ENCODE measurements at regions not wholly inside any gene's neighbourhood (a gene's known extent, or its start where the extent isn't known, plus 50 kb on each side); places are given as distances from the start of the nearest gene placed in this dataset.

DNA sequence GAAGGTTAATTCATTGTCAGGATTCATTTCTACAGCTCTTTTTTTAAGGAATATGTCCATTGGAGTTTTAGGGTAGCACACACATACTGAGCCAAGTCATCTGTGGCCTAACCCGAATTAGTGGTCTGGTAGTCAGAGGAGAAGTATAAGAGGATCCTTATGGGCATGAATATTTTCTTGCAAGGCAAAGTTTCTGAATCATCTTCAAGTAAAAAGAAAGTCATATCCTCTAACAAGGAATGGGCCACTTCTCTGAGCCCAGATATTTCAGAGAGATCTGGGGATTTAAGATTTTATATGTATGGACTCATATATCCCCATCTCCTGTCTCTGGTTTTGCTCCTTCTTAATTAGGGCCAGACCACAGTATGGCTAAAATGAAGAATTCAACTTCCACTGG is 99.2 kb upstream of the CDH8 start:
- no peak for DNase-seq (ENCODE audit: low read depth)
- H3K4me3 ChIP-seq (ENCODE audit: low read depth, low read length) = no peak overlapping the region
- TF ChIP-seq, protein P1, sequence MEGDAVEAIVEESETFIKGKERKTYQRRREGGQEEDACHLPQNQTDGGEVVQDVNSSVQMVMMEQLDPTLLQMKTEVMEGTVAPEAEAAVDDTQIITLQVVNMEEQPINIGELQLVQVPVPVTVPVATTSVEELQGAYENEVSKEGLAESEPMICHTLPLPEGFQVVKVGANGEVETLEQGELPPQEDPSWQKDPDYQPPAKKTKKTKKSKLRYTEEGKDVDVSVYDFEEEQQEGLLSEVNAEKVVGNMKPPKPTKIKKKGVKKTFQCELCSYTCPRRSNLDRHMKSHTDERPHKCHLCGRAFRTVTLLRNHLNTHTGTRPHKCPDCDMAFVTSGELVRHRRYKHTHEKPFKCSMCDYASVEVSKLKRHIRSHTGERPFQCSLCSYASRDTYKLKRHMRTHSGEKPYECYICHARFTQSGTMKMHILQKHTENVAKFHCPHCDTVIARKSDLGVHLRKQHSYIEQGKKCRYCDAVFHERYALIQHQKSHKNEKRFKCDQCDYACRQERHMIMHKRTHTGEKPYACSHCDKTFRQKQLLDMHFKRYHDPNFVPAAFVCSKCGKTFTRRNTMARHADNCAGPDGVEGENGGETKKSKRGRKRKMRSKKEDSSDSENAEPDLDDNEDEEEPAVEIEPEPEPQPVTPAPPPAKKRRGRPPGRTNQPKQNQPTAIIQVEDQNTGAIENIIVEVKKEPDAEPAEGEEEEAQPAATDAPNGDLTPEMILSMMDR (IDR thresholded peaks at IDR 0.05; ENCODE audit: insufficient read depth, low read depth, low read length) = no peak

DNA sequence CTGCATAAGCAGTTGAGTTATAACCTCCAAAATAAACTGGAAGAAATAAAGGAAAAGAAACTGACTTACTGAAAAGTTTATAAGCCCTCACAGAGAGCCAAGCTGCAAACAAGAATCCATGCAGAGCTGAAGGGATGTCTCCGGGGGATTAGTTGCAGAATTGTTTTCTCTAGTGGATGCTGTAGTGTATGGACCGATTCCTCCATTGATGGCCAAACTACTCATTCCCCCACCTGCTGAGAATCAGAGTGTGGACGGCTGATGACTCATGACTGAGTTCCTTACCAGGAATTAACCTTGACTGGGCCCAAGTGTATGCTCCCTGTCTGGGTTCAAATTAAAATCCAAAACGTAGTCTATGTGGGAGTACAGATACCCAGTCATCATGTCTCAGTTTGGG is 93.9 kb upstream of the CDH8 start:
- DNase-seq (ENCODE audit: low read depth) = no peak
- no peak overlapping the region for H3K4me3 ChIP-seq (ENCODE audit: low read depth, low read length)
- TF ChIP-seq, protein P1 (IDR thresholded peaks at IDR 0.05; ENCODE audit: insufficient read depth, low read depth, low read length) = no peak

DNA sequence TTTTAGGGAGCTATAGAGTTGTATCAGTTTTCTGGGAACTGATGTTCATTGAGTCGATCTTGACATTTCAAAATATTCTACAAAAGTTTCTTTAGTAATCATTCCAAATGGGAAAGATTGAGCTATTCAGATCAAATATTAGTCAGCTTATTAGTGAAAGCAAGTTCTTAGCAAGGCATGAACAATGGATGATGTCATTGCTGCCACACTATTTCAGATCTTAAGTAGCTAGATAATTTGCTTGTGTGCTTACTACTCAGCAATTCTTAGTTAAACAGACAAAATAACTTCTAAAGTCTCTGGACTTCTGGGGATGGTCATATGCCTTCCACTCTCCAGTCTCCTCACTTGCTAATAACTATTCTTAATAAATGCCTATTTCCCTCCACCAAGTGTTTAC is 69.0 kb upstream of the CDH8 start:
- TF ChIP-seq, protein P1 (IDR thresholded peaks at IDR 0.05; ENCODE audit: insufficient read depth, low read depth, low read length) = no peak
- DNase-seq (ENCODE audit: low read depth) = no peak

DNA sequence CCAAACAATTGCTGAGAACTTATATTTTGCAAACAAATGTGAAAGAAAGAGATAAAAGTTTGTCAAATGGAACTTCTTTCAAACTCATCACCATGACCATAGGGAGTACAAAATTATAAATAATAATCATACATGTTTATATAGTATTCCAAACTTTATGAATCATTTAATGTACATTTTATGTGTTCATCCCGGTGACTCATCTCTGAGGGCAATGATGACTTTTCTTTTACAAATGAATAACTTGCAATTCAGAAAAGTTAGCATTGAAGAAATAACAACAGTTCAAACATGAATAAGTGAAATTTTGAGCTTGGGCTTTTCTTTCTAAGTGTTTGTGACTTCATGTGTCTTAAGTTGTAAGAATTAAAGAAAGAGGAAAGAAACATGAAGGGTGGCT is 66.3 kb upstream of the CDH8 start:
- TF ChIP-seq, protein P1 (IDR thresholded peaks at IDR 0.05; ENCODE audit: insufficient read depth, low read depth, low read length) = no peak
- no peak overlapping the region for H3K4me3 ChIP-seq (ENCODE audit: low read depth, low read length)
- DNase-seq (ENCODE audit: low read depth) = no peak

More for the DNA sequence above, 69.0 kb upstream of the CDH8 start:
- H3K4me3 ChIP-seq (ENCODE audit: low read depth, low read length) = no peak overlapping the region

DNA sequence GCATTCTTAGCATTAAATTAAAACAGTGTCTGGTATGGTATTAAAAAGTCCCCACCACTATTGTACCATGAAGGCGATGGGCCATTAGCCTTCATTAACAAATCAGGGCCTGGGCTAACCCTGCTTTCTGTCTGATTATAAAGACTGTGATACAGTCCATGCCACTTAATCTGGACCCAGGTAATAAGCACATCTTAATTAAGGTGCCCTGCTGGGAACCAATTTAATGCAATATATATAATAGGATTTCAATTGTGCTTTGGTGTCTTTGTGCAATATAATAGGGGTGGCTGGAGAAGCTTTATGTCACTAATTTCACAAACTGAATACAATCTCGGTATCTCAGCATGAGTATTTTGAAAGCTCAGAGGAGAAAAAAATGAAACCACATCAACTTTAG is 64.4 kb upstream of the CDH8 start:
- no peak for DNase-seq (ENCODE audit: low read depth)
- no peak overlapping the region for H3K4me3 ChIP-seq (ENCODE audit: low read depth, low read length)
- TF ChIP-seq, protein P1 (IDR thresholded peaks at IDR 0.05; ENCODE audit: insufficient read depth, low read depth, low read length) = no peak

DNA sequence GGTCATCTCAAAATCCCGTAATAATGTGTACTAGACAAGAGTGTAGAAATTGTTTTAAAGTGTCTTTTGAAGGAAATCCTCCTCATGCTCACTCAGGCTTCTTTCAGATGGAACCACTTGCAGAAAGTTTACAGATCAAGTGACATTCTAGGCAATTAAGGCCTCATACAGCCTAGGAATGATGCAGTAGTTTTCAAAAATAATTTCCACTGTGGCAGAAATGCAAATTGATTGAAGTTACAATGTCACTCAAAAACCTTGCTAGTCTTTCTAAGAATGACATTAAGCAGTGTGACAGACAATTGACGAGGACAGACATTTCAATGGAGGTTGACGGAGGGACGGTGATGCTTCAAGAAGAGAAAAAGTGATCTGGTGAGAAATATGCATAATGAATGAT is 53.5 kb upstream of the CDH8 start:
- TF ChIP-seq, protein P1 (IDR thresholded peaks at IDR 0.05; ENCODE audit: insufficient read depth, low read depth, low read length) = no peak
- DNase-seq (ENCODE audit: low read depth) = no peak
- H3K4me3 ChIP-seq (ENCODE audit: low read depth, low read length) = no peak overlapping the region

DNA sequence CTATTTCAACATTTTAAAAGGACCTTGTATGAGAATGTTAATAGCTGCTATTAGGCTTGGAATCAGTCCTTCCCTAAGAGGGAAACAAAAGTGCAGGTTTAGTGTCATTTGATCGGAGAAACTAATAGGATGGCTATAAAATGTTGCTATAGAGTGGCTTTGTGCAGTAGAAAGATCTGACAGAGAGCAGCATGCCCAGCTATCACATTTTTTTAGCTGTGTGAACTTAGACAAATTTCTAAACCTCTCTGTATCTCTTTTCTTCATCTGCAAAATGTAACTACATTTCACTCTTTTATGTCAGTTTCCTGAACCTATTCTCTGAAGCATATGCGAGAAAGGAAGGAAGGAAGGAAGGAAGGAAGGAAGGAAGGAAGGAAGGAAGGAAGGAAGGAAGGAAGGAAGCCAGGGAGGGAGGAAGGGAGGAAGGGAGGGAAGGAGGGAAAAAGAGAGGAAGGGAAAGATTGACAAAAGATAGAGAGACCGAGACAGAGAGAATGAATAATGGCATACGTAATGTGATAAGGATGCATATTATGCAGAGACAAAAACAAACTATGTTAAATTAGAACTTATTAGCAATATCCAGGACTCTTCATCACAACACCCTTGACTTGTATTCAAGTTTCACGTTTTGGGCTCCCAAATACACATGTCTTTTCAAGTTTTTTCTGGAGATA is 52.6 kb upstream of the CDH8 start:
- H3K4me3 ChIP-seq (ENCODE audit: low read depth, low read length) = no peak overlapping the region
- DNase-seq (ENCODE audit: low read depth) = no peak
- TF ChIP-seq, protein P1 (IDR thresholded peaks at IDR 0.05; ENCODE audit: insufficient read depth, low read depth, low read length) = no peak

Measured in fibroblast of villous mesenchyme (primary cell).